Effector memory CD8-positive, alpha-beta T cell (primary cell): ENCODE measurements at regions not wholly inside any gene's neighbourhood (a gene's known extent, or its start where the extent isn't known, plus 50 kb on each side); places are given as distances from the start of the nearest gene placed in this dataset.

Experiments
- ATAC-seq: fragments of 150-1000 bp; cut with Tn5 transposase; replicated peaks from 2 replicates; pipeline ENCODE4 v1.10.0; 2021; ENCODE audit warnings: mild to moderate bottlenecking, moderate library complexity
- DNase-seq, 3 experiments: peaks; one replicate each; pipeline ENCODE4 v3.0.0; 2021
- H3K27ac Mint-ChIP-seq, 2 donors: one replicate each; pipeline ENCODE4 v1.8.0; 2022; ENCODE audit warnings: mild to moderate bottlenecking in 2 of 2, mixed read lengths in 2 of 2, moderate library complexity in 2 of 2
- H3K27me3 Mint-ChIP-seq, 2 donors: one replicate each; pipeline ENCODE4 v1.8.0; 2022; ENCODE audit warnings: mixed read lengths in 2 of 2
- H3K36me3 Mint-ChIP-seq: one replicate; pipeline ENCODE4 v1.8.0; 2022; ENCODE audit warnings: mild to moderate bottlenecking, moderate library complexity, mixed read lengths; ENCODE audit not compliant: insufficient read depth
- H3K4me1 Mint-ChIP-seq, 2 donors: one replicate each; pipeline ENCODE4 v1.8.0; 2022; ENCODE audit warnings: low read depth in 2 of 2, mixed read lengths in 2 of 2
- H3K4me3 Mint-ChIP-seq, 2 donors: one replicate each; pipeline ENCODE4 v1.8.0; 2022; ENCODE audit warnings: mild to moderate bottlenecking in 2 of 2, mixed read lengths in 2 of 2, moderate library complexity in 2 of 2
- H3K9me3 Mint-ChIP-seq, 2 donors: one replicate each; pipeline ENCODE4 v1.8.0; 2022; ENCODE audit warnings: mixed read lengths in 2 of 2

GRCh38 chr6:138688580-138688979, 85.0 kb upstream of the CCDC28A start:
- Mint-ChIP-seq H3K27me3 (peaks cover 2 to 6% of the 10 kb centered on the region in 2 donors), H3K4me3 (no peak overlapping the region), H3K9me3 (no peaks in the 10 kb centered on the region), H3K4me1 (peaks cover 3 to 6% of the 10 kb centered on the region in 2 donors), H3K36me3 (no peaks in the 10 kb centered on the region), H3K27ac (no peak overlapping the region)
- DNase-seq (no peak), ATAC-seq (no peak)

GRCh38 chr6:138689849-138690248, 83.7 kb upstream of the CCDC28A start:
- no peaks in the 10 kb centered on the region for H3K9me3 Mint-ChIP-seq
- DNase-seq (no peak), ATAC-seq (no peak)
- peaks cover 4 to 7% of the 10 kb centered on the region in 2 donors for H3K4me1 Mint-ChIP-seq
- no peak overlapping the region for H3K4me3 Mint-ChIP-seq
- no peak overlapping the region for H3K27ac Mint-ChIP-seq
- no peaks in the 10 kb centered on the region for H3K36me3 Mint-ChIP-seq
- peaks cover 8 to 9% of the 10 kb centered on the region in 2 donors for H3K27me3 Mint-ChIP-seq

GRCh38 chr6:138690975-138691594, 82.5 kb upstream of the CCDC28A start:
- Mint-ChIP-seq H3K27ac (no peak overlapping the region), H3K4me1 (peaks cover 4 to 7% of the 10 kb centered on the region in 2 donors), H3K36me3 (no peaks in the 10 kb centered on the region), H3K27me3 (peaks cover 9 to 17% of the 10 kb centered on the region in 2 donors), H3K4me3 (peak overlapping the region; percentile 77 to 86), H3K9me3 (no peaks in the 10 kb centered on the region)
- ATAC-seq: no peak
- no peak for DNase-seq

- H3K27me3 Mint-ChIP-seq: peaks cover 13 to 19% of the 10 kb centered on the region in 2 donors
- H3K4me1 Mint-ChIP-seq: peaks cover 4 to 7% of the 10 kb centered on the region in 2 donors
- H3K4me3 Mint-ChIP-seq: peak overlapping the region; percentile 77 to 86
- no peaks in the 10 kb centered on the region for H3K36me3 Mint-ChIP-seq
- ATAC-seq (no peak), DNase-seq (no peak)
- no peaks in the 10 kb centered on the region for H3K9me3 Mint-ChIP-seq
- no peak overlapping the region for H3K27ac Mint-ChIP-seq
Measured at GRCh38 chr6:138691595-138692057, 81.9 kb upstream of the CCDC28A start.

GRCh38 chr6:138692058-138692977, 81.3 kb upstream of the CCDC28A start:
- peak; percentile 55 for ATAC-seq
- Mint-ChIP-seq H3K27ac (no peak overlapping the region), H3K4me3 (peak overlapping the region; percentile 77 to 86), H3K27me3 (peaks cover 18 to 25% of the 10 kb centered on the region in 2 donors), H3K9me3 (no peaks in the 10 kb centered on the region), H3K4me1 (peaks cover 4 to 7% of the 10 kb centered on the region in 2 donors), H3K36me3 (no peaks in the 10 kb centered on the region)
- DNase-seq: peak; percentile 31 to 42 (median 38)

- ATAC-seq (peak; percentile 78), DNase-seq (peak; percentile 15 to 34 (median 18))
- H3K36me3 Mint-ChIP-seq: no peaks in the 10 kb centered on the region
- peak overlapping the region in 1 of 2 donors; percentile 35 for H3K27ac Mint-ChIP-seq
- H3K4me1 Mint-ChIP-seq: peaks cover 4 to 7% of the 10 kb centered on the region in 2 donors
- no peaks in the 10 kb centered on the region for H3K9me3 Mint-ChIP-seq
- H3K27me3 Mint-ChIP-seq: peaks cover 18 to 25% of the 10 kb centered on the region in 2 donors
- H3K4me3 Mint-ChIP-seq: peak overlapping the region; percentile 86 to 91
Measured at GRCh38 chr6:138692978-138693909, 80.3 kb upstream of the CCDC28A start.

GRCh38 chr6:138695193-138695592, 78.4 kb upstream of the CCDC28A start:
- Mint-ChIP-seq H3K4me3 (no peak overlapping the region), H3K36me3 (no peaks in the 10 kb centered on the region), H3K4me1 (peaks cover 4 to 7% of the 10 kb centered on the region in 2 donors), H3K9me3 (no peaks in the 10 kb centered on the region), H3K27me3 (peaks cover 25 to 28% of the 10 kb centered on the region in 2 donors), H3K27ac (no peak overlapping the region)
- ATAC-seq (no peak), DNase-seq (no peak)

GRCh38 chr6:138714493-138714892, 59.1 kb upstream of the CCDC28A start:
- H3K27me3 Mint-ChIP-seq: peaks cover 38 to 52% of the 10 kb centered on the region in 2 donors
- H3K36me3 Mint-ChIP-seq: no peaks in the 10 kb centered on the region
- H3K27ac Mint-ChIP-seq: no peak overlapping the region
- no peaks in the 10 kb centered on the region for H3K9me3 Mint-ChIP-seq
- no peak overlapping the region for H3K4me3 Mint-ChIP-seq
- no peak for DNase-seq
- no peaks in the 10 kb centered on the region for H3K4me1 Mint-ChIP-seq
- no peak for ATAC-seq

GRCh38 chr6:138716013-138716412, 57.6 kb upstream of the CCDC28A start:
- Mint-ChIP-seq H3K27ac (no peak overlapping the region), H3K9me3 (no peaks in the 10 kb centered on the region), H3K27me3 (peaks cover 25 to 40% of the 10 kb centered on the region in 2 donors), H3K4me1 (no peaks in the 10 kb centered on the region), H3K36me3 (no peaks in the 10 kb centered on the region), H3K4me3 (no peak overlapping the region)
- ATAC-seq (no peak), DNase-seq (no peak)

GRCh38 chr6:138716971-138717665, 56.5 kb upstream of the CCDC28A start:
- Mint-ChIP-seq H3K9me3 (no peaks in the 10 kb centered on the region), H3K4me1 (no peaks in the 10 kb centered on the region), H3K4me3 (no peak overlapping the region), H3K27me3 (peaks cover 14 to 36% of the 10 kb centered on the region in 2 donors), H3K27ac (no peak overlapping the region), H3K36me3 (no peaks in the 10 kb centered on the region)
- DNase-seq (no peak), ATAC-seq (no peak)

- no peaks in the 10 kb centered on the region for H3K36me3 Mint-ChIP-seq
- no peaks in the 10 kb centered on the region for H3K9me3 Mint-ChIP-seq
- no peak overlapping the region for H3K4me3 Mint-ChIP-seq
- H3K27me3 Mint-ChIP-seq: peaks cover 16 to 25% of the 10 kb centered on the region in 2 donors
- H3K4me1 Mint-ChIP-seq: peaks cover 0 to 4% of the 10 kb centered on the region in 2 donors
- ATAC-seq (no peak), DNase-seq (no peak)
- no peak overlapping the region for H3K27ac Mint-ChIP-seq
Measured at GRCh38 chr6:138719011-138719635, 54.4 kb upstream of the CCDC28A start.

- H3K36me3 Mint-ChIP-seq: no peaks in the 10 kb centered on the region
Measured at GRCh38 chr6:138719744-138720143, 53.8 kb upstream of the CCDC28A start.

More at GRCh38 chr6:138719744-138720143, 53.8 kb upstream of the CCDC28A start:
- no peak overlapping the region for H3K4me3 Mint-ChIP-seq
- peaks cover 17 to 22% of the 10 kb centered on the region in 2 donors for H3K27me3 Mint-ChIP-seq
- H3K4me1 Mint-ChIP-seq: peaks cover 0 to 4% of the 10 kb centered on the region in 2 donors
- H3K27ac Mint-ChIP-seq: no peak overlapping the region
- ATAC-seq (no peak), DNase-seq (no peak)
- H3K9me3 Mint-ChIP-seq: no peaks in the 10 kb centered on the region
